ENCODE measurements at regions not wholly inside any gene's neighbourhood (a gene's known extent, or its start where the extent isn't known, plus 50 kb on each side); places are given as distances from the start of the nearest gene placed in this dataset.

GRCh38 chr4:155428128-155428527 is 51.4 kb upstream of the MAP9 start:
- intact Hi-C loops (cut with DNase I; ENCODE audit: low total_unique reads), result no loop called here
- no peak overlapping the region for H3K27ac ChIP-seq
- DNase-seq, result no peak
- no peak overlapping the region for H3K4me3 ChIP-seq
- in situ Hi-C loops (cut with MboI; ENCODE audit: low sequenced_read_pairs in 4 of 4), result loop anchor here in 1 of 4 donors (25.0 kb wide), 1 partner anchor 509 kb away; no protein-coding TSS in a partner anchor
- ATAC-seq, result no peak
- H3K27me3 ChIP-seq, result no peaks in the 10 kb centered on the region
- H3K4me1 ChIP-seq, result no peaks in the 10 kb centered on the region
- H3K36me3 ChIP-seq, result no peaks in the 10 kb centered on the region
- H3K9me3 ChIP-seq, result no peaks in the 10 kb centered on the region
- TF ChIP-seq POLR2A (IDR thresholded peaks at IDR 0.05) (no peak), CTCF (IDR thresholded peaks at IDR 0.05 in 4 of 5, conservative IDR thresholded peaks at IDR 0.05 in 1 of 5) (no peak)

DNA sequence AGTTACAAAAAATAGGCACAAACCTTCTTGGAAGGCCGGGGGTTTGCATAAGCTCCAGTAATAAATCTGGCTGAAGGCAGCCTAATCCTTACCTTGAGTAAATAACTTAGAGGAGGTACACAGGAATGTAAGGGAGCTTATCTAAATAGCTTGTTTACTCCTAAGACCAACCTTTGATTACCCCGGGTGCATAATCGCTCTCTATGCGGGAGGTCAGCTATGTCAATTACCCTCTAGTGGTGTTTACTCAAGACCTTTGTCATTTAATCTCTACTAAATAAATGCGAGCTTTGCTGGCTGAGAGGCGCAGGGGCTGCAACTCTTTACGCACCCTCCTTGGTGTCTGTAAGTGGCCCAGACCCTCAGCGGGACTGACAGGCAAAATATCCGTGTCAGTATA is 50.2 kb upstream of the MAP9 start:
- no peak for TF ChIP-seq CTCF (IDR thresholded peaks at IDR 0.05 in 4 of 5, conservative IDR thresholded peaks at IDR 0.05 in 1 of 5)
- TF ChIP-seq POLR2A (IDR thresholded peaks at IDR 0.05), result no peak
- Histone ChIP-seq H3K9me3 (no peaks in the 10 kb centered on the region), H3K4me3 (no peak overlapping the region), H3K4me1 (no peaks in the 10 kb centered on the region), H3K27ac (no peak overlapping the region), H3K27me3 (no peaks in the 10 kb centered on the region), H3K36me3 (no peaks in the 10 kb centered on the region)
- in situ Hi-C loops (cut with MboI; ENCODE audit: low sequenced_read_pairs in 4 of 4) (loop anchor here in 1 of 4 donors (25.0 kb wide), 1 partner anchor 510 kb away; no protein-coding TSS in a partner anchor), intact Hi-C loops (cut with DNase I; ENCODE audit: low total_unique reads) (no loop called here)
- DNase-seq, result no peak
- no peak for ATAC-seq

Data from gastrocnemius medialis (tissue), 4 donors.